ENCODE measurements at regions not wholly inside any gene's neighbourhood (a gene's known extent, or its start where the extent isn't known, plus 50 kb on each side); places are given as distances from the start of the nearest gene placed in this dataset.

DNA sequence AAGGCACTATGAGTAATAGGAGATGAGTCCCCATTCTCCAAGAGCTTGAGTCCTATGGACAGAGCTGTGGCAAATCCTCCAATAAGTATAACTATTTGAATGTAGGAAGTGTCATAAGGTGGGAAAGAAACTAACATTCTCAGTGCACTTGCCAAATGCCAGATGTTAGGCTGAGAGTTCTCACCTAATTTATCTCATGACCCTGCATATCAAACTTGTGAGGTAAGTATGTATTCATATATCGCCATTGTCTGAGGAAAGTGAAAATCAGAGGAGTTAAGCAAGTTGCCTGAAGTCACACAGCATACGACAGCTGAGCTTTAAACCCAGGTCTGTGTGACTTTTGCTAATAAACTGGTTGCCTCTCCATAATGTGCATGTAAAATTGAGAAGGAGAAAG is 169.5 kb downstream of the TTC32 start:
- Histone ChIP-seq H3K27me3 (ENCODE audit: low read length) (no peaks in the 10 kb centered on the region), H3K9me3 (ENCODE audit: low read length) (no peaks in the 10 kb centered on the region), H3F3A (ENCODE audit: low read length, unreplicated experiment) (no peaks in the 10 kb centered on the region), H3K36me3 (ENCODE audit: low read depth, low read length) (no peaks in the 10 kb centered on the region), H3K9me2 (replicated peaks; ENCODE audit: low read length) (no peaks in the 10 kb centered on the region), H3K4me1 (ENCODE audit: insufficient read depth, low read length) (no peaks in the 10 kb centered on the region), H3K27ac (ENCODE audit: low read length) (no peak overlapping the region), H3K4me3 (ENCODE audit: low read length) (no peak overlapping the region), H3K4me2 (ENCODE audit: low read length) (no peak overlapping the region), H3K9ac (ENCODE audit: low read length) (no peak overlapping the region), H2AFZ (ENCODE audit: low read length) (no peak overlapping the region), H4K20me1 (ENCODE audit: low read length) (no peaks in the 10 kb centered on the region), H3K79me2 (ENCODE audit: low read length) (no peaks in the 10 kb centered on the region)
- intact Hi-C loops (cut with micrococcal nuclease), result no loop called here
- ChIA-PET POLR2A (ENCODE audit: unreplicated experiment) (no interaction called here), CTCF (no interaction called here)
- BruUV-seq (replicated peaks), result no TSS peak
- no peak for TF ChIP-seq EZH2phosphoT487 (IDR thresholded peaks at IDR 0.05; ENCODE audit: borderline replicate concordance, low read length)
- TF ChIP-seq, protein P1, sequence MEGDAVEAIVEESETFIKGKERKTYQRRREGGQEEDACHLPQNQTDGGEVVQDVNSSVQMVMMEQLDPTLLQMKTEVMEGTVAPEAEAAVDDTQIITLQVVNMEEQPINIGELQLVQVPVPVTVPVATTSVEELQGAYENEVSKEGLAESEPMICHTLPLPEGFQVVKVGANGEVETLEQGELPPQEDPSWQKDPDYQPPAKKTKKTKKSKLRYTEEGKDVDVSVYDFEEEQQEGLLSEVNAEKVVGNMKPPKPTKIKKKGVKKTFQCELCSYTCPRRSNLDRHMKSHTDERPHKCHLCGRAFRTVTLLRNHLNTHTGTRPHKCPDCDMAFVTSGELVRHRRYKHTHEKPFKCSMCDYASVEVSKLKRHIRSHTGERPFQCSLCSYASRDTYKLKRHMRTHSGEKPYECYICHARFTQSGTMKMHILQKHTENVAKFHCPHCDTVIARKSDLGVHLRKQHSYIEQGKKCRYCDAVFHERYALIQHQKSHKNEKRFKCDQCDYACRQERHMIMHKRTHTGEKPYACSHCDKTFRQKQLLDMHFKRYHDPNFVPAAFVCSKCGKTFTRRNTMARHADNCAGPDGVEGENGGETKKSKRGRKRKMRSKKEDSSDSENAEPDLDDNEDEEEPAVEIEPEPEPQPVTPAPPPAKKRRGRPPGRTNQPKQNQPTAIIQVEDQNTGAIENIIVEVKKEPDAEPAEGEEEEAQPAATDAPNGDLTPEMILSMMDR (conservative IDR thresholded peaks at IDR 0.05; ENCODE audit: low read depth, low read length), result no peak
- ATAC-seq (no peak), DNase-seq (no peak)

DNA sequence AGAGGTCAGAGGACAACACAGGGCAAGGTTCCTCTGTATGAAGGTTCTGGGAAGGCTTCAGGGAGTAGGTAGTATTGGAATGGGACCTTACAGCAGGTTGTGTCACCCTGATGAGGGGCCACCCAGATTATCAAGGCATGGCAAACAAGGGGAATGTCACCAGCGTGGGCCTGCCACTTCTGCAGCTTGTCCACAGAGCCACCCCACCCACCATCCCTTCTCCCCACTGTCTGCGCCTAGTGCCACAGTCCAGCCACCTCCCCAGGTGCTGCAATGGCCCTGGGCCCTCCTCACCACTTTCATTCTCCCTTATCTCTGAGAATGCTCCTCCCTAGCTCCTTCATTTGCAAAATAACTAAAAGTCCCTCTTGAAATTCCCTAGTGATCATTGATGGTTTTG is 170.3 kb downstream of the TTC32 start:
- Histone ChIP-seq H3K79me2 (ENCODE audit: low read length) (no peaks in the 10 kb centered on the region), H3K9me3 (ENCODE audit: low read length) (no peaks in the 10 kb centered on the region), H4K20me1 (ENCODE audit: low read length) (no peaks in the 10 kb centered on the region), H3K4me1 (ENCODE audit: insufficient read depth, low read length) (no peaks in the 10 kb centered on the region), H3K36me3 (ENCODE audit: low read depth, low read length) (no peaks in the 10 kb centered on the region), H3K4me2 (ENCODE audit: low read length) (no peak overlapping the region), H3K9ac (ENCODE audit: low read length) (no peak overlapping the region), H3K27me3 (ENCODE audit: low read length) (no peaks in the 10 kb centered on the region), H3K27ac (ENCODE audit: low read length) (no peak overlapping the region), H3F3A (ENCODE audit: low read length, unreplicated experiment) (no peaks in the 10 kb centered on the region), H3K9me2 (replicated peaks; ENCODE audit: low read length) (no peaks in the 10 kb centered on the region), H2AFZ (ENCODE audit: low read length) (no peak overlapping the region), H3K4me3 (ENCODE audit: low read length) (no peak overlapping the region)
- DNase-seq (no peak), ATAC-seq (no peak)
- CTCF ChIA-PET, result interaction anchor here (0.5 kb wide), 1 partner anchor 32 kb away, joined by 3 read pairs; no protein-coding TSS in a partner anchor
- TF ChIP-seq, protein P1 (conservative IDR thresholded peaks at IDR 0.05; ENCODE audit: low read depth, low read length), result no peak
- TF ChIP-seq EZH2phosphoT487 (IDR thresholded peaks at IDR 0.05; ENCODE audit: borderline replicate concordance, low read length) (no peak), EZH2 (IDR thresholded peaks at IDR 0.05; ENCODE audit: low read length, unreplicated experiment) (no peak)
- BruUV-seq (replicated peaks), result no TSS peak
- intact Hi-C loops (cut with micrococcal nuclease), result no loop called here
- POLR2A ChIA-PET (ENCODE audit: unreplicated experiment), result no interaction called here

DNA sequence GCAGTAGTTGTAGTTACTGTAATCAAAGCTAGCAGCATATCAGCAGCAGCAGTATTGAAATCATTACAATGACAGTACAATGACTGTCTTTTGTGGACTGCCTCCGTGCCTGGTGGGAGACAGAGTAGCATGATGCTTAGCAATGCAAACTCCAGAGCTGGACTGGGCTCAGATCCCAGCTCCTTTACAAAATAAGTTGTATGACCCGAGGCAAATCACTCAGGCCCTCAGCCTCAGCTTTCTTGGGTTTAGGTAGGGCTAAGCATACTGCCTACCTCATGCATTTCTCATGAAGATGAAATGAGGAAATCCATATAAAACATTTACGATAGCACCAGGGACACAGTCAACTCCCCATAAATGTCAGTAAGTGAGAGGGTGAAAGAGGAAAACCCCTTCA is 170.7 kb downstream of the TTC32 start:
- ChIA-PET CTCF (interaction anchor here (0.5 kb wide), 1 partner anchor 33 kb away, joined by 3 read pairs; no protein-coding TSS in a partner anchor), POLR2A (ENCODE audit: unreplicated experiment) (no interaction called here)
- no TSS peak for BruUV-seq (replicated peaks)
- Histone ChIP-seq H3K4me1 (ENCODE audit: insufficient read depth, low read length) (no peaks in the 10 kb centered on the region), H3K27ac (ENCODE audit: low read length) (no peak overlapping the region), H3K9ac (ENCODE audit: low read length) (no peak overlapping the region), H3F3A (ENCODE audit: low read length, unreplicated experiment) (no peaks in the 10 kb centered on the region), H4K20me1 (ENCODE audit: low read length) (no peaks in the 10 kb centered on the region), H3K9me3 (ENCODE audit: low read length) (no peaks in the 10 kb centered on the region), H3K27me3 (ENCODE audit: low read length) (no peaks in the 10 kb centered on the region), H3K36me3 (ENCODE audit: low read depth, low read length) (no peaks in the 10 kb centered on the region), H3K9me2 (replicated peaks; ENCODE audit: low read length) (no peaks in the 10 kb centered on the region), H3K4me2 (ENCODE audit: low read length) (no peak overlapping the region), H2AFZ (ENCODE audit: low read length) (no peak overlapping the region), H3K79me2 (ENCODE audit: low read length) (no peaks in the 10 kb centered on the region), H3K4me3 (ENCODE audit: low read length) (no peak overlapping the region)
- ATAC-seq (peak; percentile 73), DNase-seq (peak; percentile 6)
- intact Hi-C loops (cut with micrococcal nuclease), result no loop called here
- TF ChIP-seq, protein P1 (conservative IDR thresholded peaks at IDR 0.05; ENCODE audit: low read depth, low read length), result no peak
- no peak for TF ChIP-seq EZH2phosphoT487 (IDR thresholded peaks at IDR 0.05; ENCODE audit: borderline replicate concordance, low read length)
- TF ChIP-seq EZH2 (IDR thresholded peaks at IDR 0.05; ENCODE audit: low read length, unreplicated experiment), result no peak

Data from PC-3 (cell line).